ENCODE measurements at regions not wholly inside any gene's neighbourhood (a gene's known extent, or its start where the extent isn't known, plus 50 kb on each side); places are given as distances from the start of the nearest gene placed in this dataset.

- Histone ChIP-seq H3K27ac (no peak overlapping the region), H3K4me3 (no peak overlapping the region), H3K36me3 (no peaks in the 10 kb centered on the region), H3K9me3 (no peaks in the 10 kb centered on the region), H3K27me3 (no peaks in the 10 kb centered on the region), H3K4me1 (peaks cover 0 to 6% (median 3%) of the 10 kb centered on the region in 3 donors)
- TF ChIP-seq, protein P1, sequence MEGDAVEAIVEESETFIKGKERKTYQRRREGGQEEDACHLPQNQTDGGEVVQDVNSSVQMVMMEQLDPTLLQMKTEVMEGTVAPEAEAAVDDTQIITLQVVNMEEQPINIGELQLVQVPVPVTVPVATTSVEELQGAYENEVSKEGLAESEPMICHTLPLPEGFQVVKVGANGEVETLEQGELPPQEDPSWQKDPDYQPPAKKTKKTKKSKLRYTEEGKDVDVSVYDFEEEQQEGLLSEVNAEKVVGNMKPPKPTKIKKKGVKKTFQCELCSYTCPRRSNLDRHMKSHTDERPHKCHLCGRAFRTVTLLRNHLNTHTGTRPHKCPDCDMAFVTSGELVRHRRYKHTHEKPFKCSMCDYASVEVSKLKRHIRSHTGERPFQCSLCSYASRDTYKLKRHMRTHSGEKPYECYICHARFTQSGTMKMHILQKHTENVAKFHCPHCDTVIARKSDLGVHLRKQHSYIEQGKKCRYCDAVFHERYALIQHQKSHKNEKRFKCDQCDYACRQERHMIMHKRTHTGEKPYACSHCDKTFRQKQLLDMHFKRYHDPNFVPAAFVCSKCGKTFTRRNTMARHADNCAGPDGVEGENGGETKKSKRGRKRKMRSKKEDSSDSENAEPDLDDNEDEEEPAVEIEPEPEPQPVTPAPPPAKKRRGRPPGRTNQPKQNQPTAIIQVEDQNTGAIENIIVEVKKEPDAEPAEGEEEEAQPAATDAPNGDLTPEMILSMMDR (IDR thresholded peaks at IDR 0.05) = no peak
- WGBS, 2 donors = 42 to 48% methylated on average over 5 of the region's 5 CpGs
- intact Hi-C loops (cut with DNase I) = no loop called here
- DNase-seq (peak in 1 of 6 donors; percentile 14), ATAC-seq (peak in 2 of 4 donors; percentile 30 to 70), FAIRE-seq (no peak)
Measured at GRCh38 chr21:25296252-25296651, 311.0 kb downstream of the MRPL39 start.

- no peak overlapping the region for H3K27ac ChIP-seq
- 60 to 75% methylated on average over 6 of the region's 6 CpGs for WGBS, 2 donors
- no peaks in the 10 kb centered on the region for H3K36me3 ChIP-seq
- H3K4me1 ChIP-seq = peaks cover 0 to 6% (median 3%) of the 10 kb centered on the region in 3 donors
- H3K4me3 ChIP-seq = no peak overlapping the region
- H3K27me3 ChIP-seq = no peaks in the 10 kb centered on the region
- intact Hi-C loops (cut with DNase I) = no loop called here
- TF ChIP-seq, protein P1 (IDR thresholded peaks at IDR 0.05) = no peak
- no peaks in the 10 kb centered on the region for H3K9me3 ChIP-seq
- DNase-seq (no peak), ATAC-seq (no peak), FAIRE-seq (no peak)
Measured at GRCh38 chr21:25292396-25292795, 314.9 kb downstream of the MRPL39 start.

- TF ChIP-seq, protein P1 (IDR thresholded peaks at IDR 0.05) = peak in 1 of 4 donors; percentile 12
- 39 to 47% methylated on average over 6 of the region's 6 CpGs for WGBS, 2 donors
- Histone ChIP-seq H3K36me3 (no peaks in the 10 kb centered on the region), H3K9me3 (no peaks in the 10 kb centered on the region), H3K4me1 (no peaks in the 10 kb centered on the region), H3K4me3 (no peak overlapping the region), H3K27ac (no peak overlapping the region), H3K27me3 (no peaks in the 10 kb centered on the region)
- ATAC-seq (peak in 3 of 4 donors; percentile 38 to 73 (median 60)), FAIRE-seq (no peak), DNase-seq (no peak)
- intact Hi-C loops (cut with DNase I) = loop anchor here in 1 of 3 donors (10.0 kb wide), 1 partner anchor 101 kb away; no protein-coding TSS in a partner anchor
Measured at GRCh38 chr21:25283720-25284119, 323.6 kb downstream of the MRPL39 start.

GRCh38 chr21:25281134-25281533, 326.1 kb downstream of the MRPL39 start:
- TF ChIP-seq, protein P1 (IDR thresholded peaks at IDR 0.05) = no peak
- no peaks in the 10 kb centered on the region for H3K9me3 ChIP-seq
- no peaks in the 10 kb centered on the region for H3K36me3 ChIP-seq
- ATAC-seq (no peak), FAIRE-seq (no peak), DNase-seq (no peak)
- peaks cover 0 to 6% (median 0%) of the 10 kb centered on the region in 4 donors for H3K27me3 ChIP-seq
- no peak overlapping the region for H3K4me3 ChIP-seq
- H3K4me1 ChIP-seq = no peaks in the 10 kb centered on the region
- intact Hi-C loops (cut with DNase I) = loop anchor here in 1 of 3 donors (10.0 kb wide), 1 partner anchor 104 kb away; no protein-coding TSS in a partner anchor
- H3K27ac ChIP-seq = no peak overlapping the region

DNA sequence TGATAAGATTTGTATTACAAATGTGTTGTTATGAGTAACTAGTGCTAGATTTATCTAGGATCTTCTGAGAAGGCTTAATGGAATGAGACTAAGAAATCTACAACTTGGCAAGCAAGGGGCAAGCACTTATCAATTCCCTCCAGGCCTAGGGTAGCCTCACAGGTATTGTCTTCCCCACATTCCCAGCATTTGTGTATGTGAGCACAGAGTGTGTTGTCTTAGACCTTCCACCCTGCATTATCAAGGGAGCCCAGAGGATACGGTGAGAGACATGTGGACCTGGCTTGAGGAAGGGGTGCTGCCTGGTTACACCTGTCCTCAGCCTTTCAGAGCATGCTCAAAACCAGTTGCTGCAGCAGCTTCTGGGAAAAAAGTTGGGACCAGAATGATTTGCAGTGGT, 327.2 kb downstream of the MRPL39 start:
- intact Hi-C loops (cut with DNase I) = loop anchor here in 1 of 3 donors (10.0 kb wide), 1 partner anchor 105 kb away; no protein-coding TSS in a partner anchor
- TF ChIP-seq, protein P1 (IDR thresholded peaks at IDR 0.05) = no peak
- WGBS, 2 donors = 24 to 64% methylated on average over 1 of the region's 1 CpG
- Histone ChIP-seq H3K36me3 (no peaks in the 10 kb centered on the region), H3K4me1 (no peaks in the 10 kb centered on the region), H3K9me3 (no peaks in the 10 kb centered on the region), H3K4me3 (no peak overlapping the region), H3K27me3 (peaks cover 0 to 6% (median 0%) of the 10 kb centered on the region in 4 donors), H3K27ac (no peak overlapping the region)
- FAIRE-seq = no peak
- no peak for DNase-seq
- no peak for ATAC-seq

Measured in pancreas (tissue), 10 donors.